HG03045 (cell line): ENCODE measurements at regions not wholly inside any gene's neighbourhood (a gene's known extent, or its start where the extent isn't known, plus 50 kb on each side); places are given as distances from the start of the nearest gene placed in this dataset.

Experiments
- ATAC-seq: cut with Tn5 transposase; IDR thresholded peaks from one replicate; pipeline ENCODE4 v1.9.1; 2021; ENCODE audit warnings: mild to moderate bottlenecking, moderate library complexity; ENCODE audit not compliant: unreplicated experiment

- ATAC-seq = no peak
These were observed 235.2 kb upstream of the NRP1 start for GRCh38 chr10:33569702-33570101.

GRCh38 chr10:33566426-33566825, 232.0 kb upstream of the NRP1 start:
- no peak for ATAC-seq

GRCh38 chr10:33566001-33566400, 231.5 kb upstream of the NRP1 start:
- no peak for ATAC-seq

GRCh38 chr10:33565231-33565630, 230.8 kb upstream of the NRP1 start:
- no peak for ATAC-seq

- no peak for ATAC-seq
These were observed 224.6 kb upstream of the NRP1 start for GRCh38 chr10:33559105-33559504.

- ATAC-seq = no peak
These were observed 222.8 kb upstream of the NRP1 start for GRCh38 chr10:33557313-33557712.

- ATAC-seq = no peak
These were observed 222.2 kb upstream of the NRP1 start for GRCh38 chr10:33556620-33557019.

GRCh38 chr10:33556103-33556502, 221.6 kb upstream of the NRP1 start:
- no peak for ATAC-seq

GRCh38 chr10:33553748-33554571, 219.5 kb upstream of the NRP1 start:
- no peak for ATAC-seq

- no peak for ATAC-seq
These were observed 217.8 kb upstream of the NRP1 start for GRCh38 chr10:33552290-33552689.

- no peak for ATAC-seq
These were observed 216.3 kb upstream of the NRP1 start for GRCh38 chr10:33550811-33551210.

- no peak for ATAC-seq
These were observed 213.5 kb upstream of the NRP1 start for GRCh38 chr10:33547976-33548375.

- no peak for ATAC-seq
These were observed 211.6 kb upstream of the NRP1 start for GRCh38 chr10:33546031-33546430.

- ATAC-seq = no peak
These were observed 208.5 kb upstream of the NRP1 start for GRCh38 chr10:33542752-33543505.

- ATAC-seq = no peak
These were observed 204.6 kb upstream of the NRP1 start for GRCh38 chr10:33539116-33539515.

GRCh38 chr10:33537066-33537465, 202.6 kb upstream of the NRP1 start:
- ATAC-seq = no peak

GRCh38 chr10:33536508-33536907, 202.0 kb upstream of the NRP1 start:
- no peak for ATAC-seq

- ATAC-seq = no peak
These were observed 201.4 kb upstream of the NRP1 start for GRCh38 chr10:33535866-33536265.

- no peak for ATAC-seq
These were observed 199.9 kb upstream of the NRP1 start for GRCh38 chr10:33534416-33534815.

GRCh38 chr10:33533612-33534011, 199.1 kb upstream of the NRP1 start:
- no peak for ATAC-seq

- ATAC-seq = no peak
These were observed 198.4 kb upstream of the NRP1 start for GRCh38 chr10:33532901-33533300.

GRCh38 chr10:33529234-33529633, 194.8 kb upstream of the NRP1 start:
- no peak for ATAC-seq
